ENCODE measurements at regions not wholly inside any gene's neighbourhood (a gene's known extent, or its start where the extent isn't known, plus 50 kb on each side); places are given as distances from the start of the nearest gene placed in this dataset.
"Not testable (repeated sequence)": the region's sequence is repeated elsewhere in the genome, so short reads cannot be mapped to it uniquely, and the experiment has no call there.

DNA sequence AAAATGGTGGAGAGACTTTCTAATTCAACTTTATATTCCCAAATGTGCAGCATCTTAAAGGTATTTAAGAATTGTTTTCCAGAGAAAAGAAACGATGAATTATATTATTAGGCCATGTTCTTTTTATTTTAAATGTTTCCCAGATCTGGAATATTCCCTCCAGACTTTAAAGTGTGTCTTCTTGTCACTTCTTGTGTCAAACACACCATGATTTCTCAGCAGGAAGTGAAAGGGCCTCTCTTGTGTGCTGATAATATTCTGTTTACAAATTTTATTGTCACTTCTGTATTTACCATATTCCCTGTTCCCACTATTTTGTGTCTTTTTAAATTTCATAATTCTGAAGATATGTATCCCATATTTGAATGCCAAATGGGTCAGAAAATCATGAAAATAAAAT, 455.0 kb upstream of the FLRT2 start:
- Histone ChIP-seq H2AFZ (ENCODE audit: insufficient read depth, low read depth, low read length, poor library complexity, severe bottlenecking) (no peak overlapping the region), H3K27me3 (ENCODE audit: control insufficient read depth in 2 of 2, insufficient read depth in 2 of 2, low read length in 2 of 2) (no peaks in the 10 kb centered on the region), H3K79me2 (ENCODE audit: insufficient read depth, low read length) (no peaks in the 10 kb centered on the region), H3K9ac (ENCODE audit: insufficient read depth, low read length, poor library complexity, severe bottlenecking) (no peak overlapping the region), H3K4me1 (ENCODE audit: control insufficient read depth in 1 of 2, insufficient read depth in 2 of 2, low read length in 2 of 2) (no peaks in the 10 kb centered on the region), H3K9me3 (replicated peaks in 1 of 2; ENCODE audit: control insufficient read depth in 1 of 2, insufficient read depth in 1 of 2, low read length in 2 of 2) (peaks cover 0 to 6% of the 10 kb centered on the region in 2 donors), H4K20me1 (ENCODE audit: insufficient read depth, low read length) (no peaks in the 10 kb centered on the region), H3K4me3 (replicated peaks in 1 of 3; ENCODE audit: low read depth in 2 of 3, low read length in 3 of 3) (no peak overlapping the region), H3K36me3 (replicated peaks in 1 of 2; ENCODE audit: control insufficient read depth in 1 of 2, insufficient read depth in 2 of 2, low read length in 2 of 2) (no peaks in the 10 kb centered on the region), H3K4me2 (replicated peaks; ENCODE audit: extremely low read depth, low read length, poor library complexity, severe bottlenecking) (no peak overlapping the region), H3K27ac (ENCODE audit: low read depth in 1 of 2, low read length in 2 of 2) (no peak overlapping the region)
- Mint-ChIP-seq H3K36me3 (no peaks in the 10 kb centered on the region), H3K27me3 (ENCODE audit: low read depth in 3 of 3) (no peaks in the 10 kb centered on the region), H3K4me1 (no peaks in the 10 kb centered on the region), H3K27ac (no peak overlapping the region), H3K9me3 (peaks cover 0 to 13% (median 3%) of the 10 kb centered on the region in 7 donors), H3K4me3 (no peak overlapping the region)
- intact Hi-C loops (cut with micrococcal nuclease): no loop called here
- TF ChIP-seq, protein P1, sequence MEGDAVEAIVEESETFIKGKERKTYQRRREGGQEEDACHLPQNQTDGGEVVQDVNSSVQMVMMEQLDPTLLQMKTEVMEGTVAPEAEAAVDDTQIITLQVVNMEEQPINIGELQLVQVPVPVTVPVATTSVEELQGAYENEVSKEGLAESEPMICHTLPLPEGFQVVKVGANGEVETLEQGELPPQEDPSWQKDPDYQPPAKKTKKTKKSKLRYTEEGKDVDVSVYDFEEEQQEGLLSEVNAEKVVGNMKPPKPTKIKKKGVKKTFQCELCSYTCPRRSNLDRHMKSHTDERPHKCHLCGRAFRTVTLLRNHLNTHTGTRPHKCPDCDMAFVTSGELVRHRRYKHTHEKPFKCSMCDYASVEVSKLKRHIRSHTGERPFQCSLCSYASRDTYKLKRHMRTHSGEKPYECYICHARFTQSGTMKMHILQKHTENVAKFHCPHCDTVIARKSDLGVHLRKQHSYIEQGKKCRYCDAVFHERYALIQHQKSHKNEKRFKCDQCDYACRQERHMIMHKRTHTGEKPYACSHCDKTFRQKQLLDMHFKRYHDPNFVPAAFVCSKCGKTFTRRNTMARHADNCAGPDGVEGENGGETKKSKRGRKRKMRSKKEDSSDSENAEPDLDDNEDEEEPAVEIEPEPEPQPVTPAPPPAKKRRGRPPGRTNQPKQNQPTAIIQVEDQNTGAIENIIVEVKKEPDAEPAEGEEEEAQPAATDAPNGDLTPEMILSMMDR (IDR thresholded peaks at IDR 0.05): no peak
- DNase-seq: no peak
- WGBS (ENCODE audit: insufficient coverage): no CpG with 5 or more reads among the region's 1 CpG

DNA sequence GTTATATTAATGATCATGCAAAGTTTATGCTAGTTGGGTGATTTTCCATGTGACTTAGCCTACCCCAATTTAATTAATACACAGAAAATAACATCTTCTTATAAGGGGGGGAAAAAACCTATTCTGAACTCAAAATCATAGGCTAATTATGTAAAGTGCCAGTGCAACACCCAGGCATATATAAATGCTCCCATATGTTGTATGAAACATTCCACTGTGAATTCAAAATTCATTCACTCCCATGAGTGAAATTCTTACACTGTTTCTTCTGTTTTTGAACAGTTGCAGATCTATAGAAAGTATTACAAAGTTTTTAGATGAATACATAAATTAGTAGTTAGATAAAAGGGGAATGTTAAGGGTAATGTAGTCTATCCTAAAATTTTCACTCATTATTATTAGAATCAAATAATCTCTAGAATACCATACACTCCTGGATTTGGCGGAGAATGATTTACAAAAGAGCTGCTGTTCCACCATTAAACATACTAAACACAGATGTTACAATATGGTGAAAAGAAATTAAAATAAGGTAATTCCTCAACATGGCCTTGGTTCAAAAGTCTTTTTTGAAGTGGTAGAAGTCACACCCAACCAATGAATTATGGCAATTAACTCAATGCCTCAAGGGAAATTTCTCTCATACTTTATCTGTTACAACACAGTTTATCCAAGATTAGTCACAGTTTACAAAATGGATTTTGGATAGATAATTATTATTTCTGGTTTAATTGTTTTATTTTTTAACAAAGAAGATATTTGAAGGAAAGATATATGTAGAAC, 454.1 kb upstream of the FLRT2 start:
- Histone ChIP-seq H2AFZ (ENCODE audit: insufficient read depth, low read depth, low read length, poor library complexity, severe bottlenecking) (no peak overlapping the region), H3K9me3 (replicated peaks in 1 of 2; ENCODE audit: control insufficient read depth in 1 of 2, insufficient read depth in 1 of 2, low read length in 2 of 2) (peaks cover 0 to 6% of the 10 kb centered on the region in 2 donors), H3K4me2 (replicated peaks; ENCODE audit: extremely low read depth, low read length, poor library complexity, severe bottlenecking) (no peak overlapping the region), H4K20me1 (ENCODE audit: insufficient read depth, low read length) (no peaks in the 10 kb centered on the region), H3K27me3 (ENCODE audit: control insufficient read depth in 2 of 2, insufficient read depth in 2 of 2, low read length in 2 of 2) (no peaks in the 10 kb centered on the region), H3K79me2 (ENCODE audit: insufficient read depth, low read length) (no peaks in the 10 kb centered on the region), H3K4me1 (ENCODE audit: control insufficient read depth in 1 of 2, insufficient read depth in 2 of 2, low read length in 2 of 2) (no peaks in the 10 kb centered on the region), H3K36me3 (replicated peaks in 1 of 2; ENCODE audit: control insufficient read depth in 1 of 2, insufficient read depth in 2 of 2, low read length in 2 of 2) (no peaks in the 10 kb centered on the region), H3K27ac (ENCODE audit: low read depth in 1 of 2, low read length in 2 of 2) (no peak overlapping the region), H3K9ac (ENCODE audit: insufficient read depth, low read length, poor library complexity, severe bottlenecking) (no peak overlapping the region), H3K4me3 (replicated peaks in 1 of 3; ENCODE audit: low read depth in 2 of 3, low read length in 3 of 3) (no peak overlapping the region)
- intact Hi-C loops (cut with micrococcal nuclease): no loop called here
- Mint-ChIP-seq H3K36me3 (no peaks in the 10 kb centered on the region), H3K4me1 (no peaks in the 10 kb centered on the region), H3K4me3 (no peak overlapping the region), H3K9me3 (peaks cover 0 to 13% (median 3%) of the 10 kb centered on the region in 7 donors), H3K27me3 (ENCODE audit: low read depth in 3 of 3) (no peaks in the 10 kb centered on the region), H3K27ac (no peak overlapping the region)
- TF ChIP-seq, protein P1 (IDR thresholded peaks at IDR 0.05): no peak
- WGBS (ENCODE audit: insufficient coverage): no CpG with 5 or more reads among the region's 1 CpG
- DNase-seq: no peak

DNA sequence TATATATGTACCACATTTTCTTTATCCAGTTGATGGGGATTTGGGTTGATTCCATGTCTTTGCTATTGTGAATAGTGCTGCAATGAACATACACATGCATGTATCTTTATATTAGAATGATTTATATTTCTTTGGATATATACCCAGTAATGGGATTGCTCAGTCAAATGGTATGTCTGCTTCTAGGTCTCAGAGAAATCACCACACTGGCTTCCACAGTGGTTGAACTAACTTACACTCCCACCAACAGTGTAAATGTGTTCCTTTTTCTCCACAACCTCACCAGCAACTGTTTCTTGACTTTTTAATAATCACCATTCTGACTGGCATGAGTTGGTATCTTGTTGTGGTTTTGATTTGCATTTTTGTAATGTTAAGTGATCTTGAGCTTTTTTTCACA, 452.2 kb upstream of the FLRT2 start:
- H3K9me3 Mint-ChIP-seq: peaks cover 0 to 10% (median 3%) of the 10 kb centered on the region in 7 donors
- H3K9me3 ChIP-seq (replicated peaks in 1 of 2; ENCODE audit: control insufficient read depth in 1 of 2, insufficient read depth in 1 of 2, low read length in 2 of 2); H2AFZ ChIP-seq (ENCODE audit: insufficient read depth, low read depth, low read length, poor library complexity, severe bottlenecking); H3K79me2 ChIP-seq (ENCODE audit: insufficient read depth, low read length); H4K20me1 ChIP-seq (ENCODE audit: insufficient read depth, low read length); H3K27ac Mint-ChIP-seq; intact Hi-C loops (cut with micrococcal nuclease); H3K9ac ChIP-seq (ENCODE audit: insufficient read depth, low read length, poor library complexity, severe bottlenecking); DNase-seq; H3K4me1 Mint-ChIP-seq; H3K4me3 ChIP-seq (replicated peaks in 1 of 3; ENCODE audit: low read depth in 2 of 3, low read length in 3 of 3); H3K4me3 Mint-ChIP-seq; H3K36me3 ChIP-seq (replicated peaks in 1 of 2; ENCODE audit: control insufficient read depth in 1 of 2, insufficient read depth in 2 of 2, low read length in 2 of 2); H3K27me3 ChIP-seq (ENCODE audit: control insufficient read depth in 2 of 2, insufficient read depth in 2 of 2, low read length in 2 of 2); H3K4me2 ChIP-seq (replicated peaks; ENCODE audit: extremely low read depth, low read length, poor library complexity, severe bottlenecking); H3K27ac ChIP-seq (ENCODE audit: low read depth in 1 of 2, low read length in 2 of 2); H3K27me3 Mint-ChIP-seq (ENCODE audit: low read depth in 3 of 3); H3K4me1 ChIP-seq (ENCODE audit: control insufficient read depth in 1 of 2, insufficient read depth in 2 of 2, low read length in 2 of 2); H3K36me3 Mint-ChIP-seq: not testable (repeated sequence)

All from CD14-positive monocyte (primary cell).